ENCODE measurements at regions not wholly inside any gene's neighbourhood (a gene's known extent, or its start where the extent isn't known, plus 50 kb on each side); places are given as distances from the start of the nearest gene placed in this dataset.

DNA sequence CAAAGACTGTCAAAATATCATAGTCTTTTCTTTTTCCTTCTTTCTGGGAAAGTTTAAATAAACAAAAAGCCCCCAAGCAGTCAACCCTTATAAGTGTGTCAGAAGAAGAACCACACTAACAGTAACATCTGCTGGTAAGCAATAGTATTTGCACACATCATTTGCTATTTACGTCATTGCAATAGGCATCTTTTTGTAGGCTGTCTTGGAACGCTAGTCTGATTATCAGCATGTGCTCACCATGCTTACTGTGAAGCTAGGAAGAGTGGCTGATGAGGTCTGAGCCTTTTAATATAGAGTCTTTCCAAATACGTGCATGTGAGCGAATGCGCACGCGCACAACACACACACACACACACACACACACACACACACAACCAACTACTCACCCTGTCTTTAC lies 599.0 kb upstream of the TPK1 start:
- no peak for TF ChIP-seq RAD21 (IDR thresholded peaks at IDR 0.05; ENCODE audit: low read depth)
- TF ChIP-seq SP1 (IDR thresholded peaks at IDR 0.05; ENCODE audit: low read depth) = no peak
- TF ChIP-seq, protein P1, sequence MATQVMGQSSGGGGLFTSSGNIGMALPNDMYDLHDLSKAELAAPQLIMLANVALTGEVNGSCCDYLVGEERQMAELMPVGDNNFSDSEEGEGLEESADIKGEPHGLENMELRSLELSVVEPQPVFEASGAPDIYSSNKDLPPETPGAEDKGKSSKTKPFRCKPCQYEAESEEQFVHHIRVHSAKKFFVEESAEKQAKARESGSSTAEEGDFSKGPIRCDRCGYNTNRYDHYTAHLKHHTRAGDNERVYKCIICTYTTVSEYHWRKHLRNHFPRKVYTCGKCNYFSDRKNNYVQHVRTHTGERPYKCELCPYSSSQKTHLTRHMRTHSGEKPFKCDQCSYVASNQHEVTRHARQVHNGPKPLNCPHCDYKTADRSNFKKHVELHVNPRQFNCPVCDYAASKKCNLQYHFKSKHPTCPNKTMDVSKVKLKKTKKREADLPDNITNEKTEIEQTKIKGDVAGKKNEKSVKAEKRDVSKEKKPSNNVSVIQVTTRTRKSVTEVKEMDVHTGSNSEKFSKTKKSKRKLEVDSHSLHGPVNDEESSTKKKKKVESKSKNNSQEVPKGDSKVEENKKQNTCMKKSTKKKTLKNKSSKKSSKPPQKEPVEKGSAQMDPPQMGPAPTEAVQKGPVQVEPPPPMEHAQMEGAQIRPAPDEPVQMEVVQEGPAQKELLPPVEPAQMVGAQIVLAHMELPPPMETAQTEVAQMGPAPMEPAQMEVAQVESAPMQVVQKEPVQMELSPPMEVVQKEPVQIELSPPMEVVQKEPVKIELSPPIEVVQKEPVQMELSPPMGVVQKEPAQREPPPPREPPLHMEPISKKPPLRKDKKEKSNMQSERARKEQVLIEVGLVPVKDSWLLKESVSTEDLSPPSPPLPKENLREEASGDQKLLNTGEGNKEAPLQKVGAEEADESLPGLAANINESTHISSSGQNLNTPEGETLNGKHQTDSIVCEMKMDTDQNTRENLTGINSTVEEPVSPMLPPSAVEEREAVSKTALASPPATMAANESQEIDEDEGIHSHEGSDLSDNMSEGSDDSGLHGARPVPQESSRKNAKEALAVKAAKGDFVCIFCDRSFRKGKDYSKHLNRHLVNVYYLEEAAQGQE (IDR thresholded peaks at IDR 0.05; ENCODE audit: low read depth) = no peak
- TF ChIP-seq, protein P2, sequence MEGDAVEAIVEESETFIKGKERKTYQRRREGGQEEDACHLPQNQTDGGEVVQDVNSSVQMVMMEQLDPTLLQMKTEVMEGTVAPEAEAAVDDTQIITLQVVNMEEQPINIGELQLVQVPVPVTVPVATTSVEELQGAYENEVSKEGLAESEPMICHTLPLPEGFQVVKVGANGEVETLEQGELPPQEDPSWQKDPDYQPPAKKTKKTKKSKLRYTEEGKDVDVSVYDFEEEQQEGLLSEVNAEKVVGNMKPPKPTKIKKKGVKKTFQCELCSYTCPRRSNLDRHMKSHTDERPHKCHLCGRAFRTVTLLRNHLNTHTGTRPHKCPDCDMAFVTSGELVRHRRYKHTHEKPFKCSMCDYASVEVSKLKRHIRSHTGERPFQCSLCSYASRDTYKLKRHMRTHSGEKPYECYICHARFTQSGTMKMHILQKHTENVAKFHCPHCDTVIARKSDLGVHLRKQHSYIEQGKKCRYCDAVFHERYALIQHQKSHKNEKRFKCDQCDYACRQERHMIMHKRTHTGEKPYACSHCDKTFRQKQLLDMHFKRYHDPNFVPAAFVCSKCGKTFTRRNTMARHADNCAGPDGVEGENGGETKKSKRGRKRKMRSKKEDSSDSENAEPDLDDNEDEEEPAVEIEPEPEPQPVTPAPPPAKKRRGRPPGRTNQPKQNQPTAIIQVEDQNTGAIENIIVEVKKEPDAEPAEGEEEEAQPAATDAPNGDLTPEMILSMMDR (IDR thresholded peaks at IDR 0.05 in 2 of 3, conservative IDR thresholded peaks at IDR 0.05 in 1 of 3; ENCODE audit: borderline replicate concordance in 1 of 3, insufficient read depth in 1 of 3, low read depth in 2 of 3, low read length in 2 of 3) = no peak
- no peak for TF ChIP-seq ZFX (IDR thresholded peaks at IDR 0.05)
- TF ChIP-seq CEBPB (IDR thresholded peaks at IDR 0.05; ENCODE audit: low read depth) = no peak
- no peak for TF ChIP-seq EZH2 (IDR thresholded peaks at IDR 0.05)
- TF ChIP-seq POLR2AphosphoS5 (IDR thresholded peaks at IDR 0.05; ENCODE audit: low read depth, low read length) = no peak
- no peak for TF ChIP-seq YY1 (IDR thresholded peaks at IDR 0.05; ENCODE audit: extremely low read depth, insufficient replicate concordance, low read depth, low read length)
- TF ChIP-seq, protein P3, sequence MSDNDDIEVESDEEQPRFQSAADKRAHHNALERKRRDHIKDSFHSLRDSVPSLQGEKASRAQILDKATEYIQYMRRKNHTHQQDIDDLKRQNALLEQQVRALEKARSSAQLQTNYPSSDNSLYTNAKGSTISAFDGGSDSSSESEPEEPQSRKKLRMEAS (IDR thresholded peaks at IDR 0.05) = no peak
- TF ChIP-seq ZNF274 (IDR thresholded peaks at IDR 0.05; ENCODE audit: low read depth, low read length) = no peak

All from HCT116 (cell line).